Neural progenitor cell (in vitro differentiated cells): ENCODE measurements at regions not wholly inside any gene's neighbourhood (a gene's known extent, or its start where the extent isn't known, plus 50 kb on each side); places are given as distances from the start of the nearest gene placed in this dataset.

Experiments used
- DNase-seq: peaks from one replicate; pipeline ENCODE4 v3.0.0-alpha.2; 2016; ENCODE audit warnings: low spot score
- H2AFZ ChIP-seq: fragments of 200-600 bp; sonication (generic); replicated peaks from 2 replicates; pipeline ENCODE4 v1.6.1; 2016; ENCODE audit warnings: antibody characterized with exemption
- H3F3A ChIP-seq: fragments of 200-600 bp; sonication (generic); 2 replicates; pipeline ENCODE4 v1.6.1; 2016; ENCODE audit warnings: antibody characterized with exemption, low read depth
- H3K27ac ChIP-seq: fragments of 200-600 bp; sonication (generic); 2 replicates; pipeline ENCODE4 v1.5.1; 2016; ENCODE audit warnings: mild to moderate bottlenecking
- H3K27me3 ChIP-seq: fragments of 200-600 bp; sonication (generic); 2 replicates; pipeline ENCODE4 v1.6.1; 2016; ENCODE audit warnings: mild to moderate bottlenecking, moderate library complexity
- H3K36me3 ChIP-seq: fragments of 200-600 bp; sonication (generic); 2 replicates; pipeline ENCODE4 v1.5.1; 2016
- H3K4me1 ChIP-seq: fragments of 200-600 bp; sonication (generic); 2 replicates; pipeline ENCODE4 v1.6.1; 2016; ENCODE audit warnings: mixed run types
- H3K4me2 ChIP-seq: fragments of 200-600 bp; sonication (generic); 2 replicates; pipeline ENCODE4 v1.6.1; 2016
- H3K4me3 ChIP-seq: fragments of 200-600 bp; sonication (generic); 2 replicates; pipeline ENCODE4 v1.5.1; 2016
- H3K79me2 ChIP-seq: fragments of 200-600 bp; sonication (generic); 2 replicates; pipeline ENCODE4 v1.6.1; 2016; ENCODE audit warnings: low read depth
- H3K9ac ChIP-seq: fragments of 200-600 bp; sonication (generic); 2 replicates; pipeline ENCODE4 v1.6.1; 2016
- H3K9me3 ChIP-seq: fragments of 200-600 bp; sonication (generic); 2 replicates; pipeline ENCODE4 v1.5.1; 2016; ENCODE audit warnings: low read depth
- H4K20me1 ChIP-seq: fragments of 200-600 bp; sonication (generic); 2 replicates; pipeline ENCODE4 v1.6.1; 2016; ENCODE audit warnings: low read depth
- H3K27ac Mint-ChIP-seq: 3 replicates; pipeline ENCODE4 v1.8.0; 2021; ENCODE audit warnings: mixed read lengths
- H3K27me3 Mint-ChIP-seq: 2 replicates; pipeline ENCODE4 v1.8.0; 2022; ENCODE audit warnings: low read depth, mild to moderate bottlenecking, inconsistent platforms, moderate library complexity, mixed read lengths; ENCODE audit not compliant: insufficient read depth
- H3K36me3 Mint-ChIP-seq: 3 replicates; pipeline ENCODE4 v1.8.0; 2021; ENCODE audit warnings: mixed read lengths
- H3K4me1 Mint-ChIP-seq: 3 replicates; pipeline ENCODE4 v1.8.0; 2021; ENCODE audit warnings: mixed read lengths
- H3K4me3 Mint-ChIP-seq: 3 replicates; pipeline ENCODE4 v1.8.0; 2021; ENCODE audit warnings: mild to moderate bottlenecking, moderate library complexity, mixed read lengths
- H3K9me3 Mint-ChIP-seq: 3 replicates; pipeline ENCODE4 v1.8.0; 2020; ENCODE audit warnings: mixed read lengths
- CTCF ChIP-seq: fragments of 200-600 bp; sonication (generic); IDR thresholded peaks from 2 replicates; pipeline ENCODE4 v1.5.1; 2017; ENCODE audit warnings: antibody characterized with exemption, mild to moderate bottlenecking
- EZH2 ChIP-seq: fragments of 200-600 bp; sonication (generic); IDR thresholded peaks from 2 replicates; pipeline ENCODE4 v1.6.1; 2017; ENCODE audit warnings: antibody characterized with exemption, mild to moderate bottlenecking, moderate library complexity
- EZH2phosphoT487 ChIP-seq: fragments of 200-600 bp; sonication (generic); IDR thresholded peaks from 2 replicates; pipeline ENCODE4 v1.6.1; 2017; ENCODE audit warnings: antibody characterized with exemption

GRCh38 chr5:34541067-34541466 lies 115.1 kb upstream of the RAI14 start:
- no peak overlapping the region for H3K9ac ChIP-seq
- H2AFZ ChIP-seq: no peak overlapping the region
- no peaks in the 10 kb centered on the region for H3K79me2 ChIP-seq
- peaks cover 7% of the 10 kb centered on the region for H3K4me1 ChIP-seq
- Mint-ChIP-seq H3K27ac (no peak overlapping the region), H3K27me3 (peaks cover 6% of the 10 kb centered on the region), H3K9me3 (peaks cover 15% of the 10 kb centered on the region), H3K4me3 (no peak overlapping the region), H3K4me1 (no peaks in the 10 kb centered on the region), H3K36me3 (no peaks in the 10 kb centered on the region)
- H3K4me2 ChIP-seq: no peak overlapping the region
- no peaks in the 10 kb centered on the region for H4K20me1 ChIP-seq
- no peaks in the 10 kb centered on the region for H3K27me3 ChIP-seq
- H3K4me3 ChIP-seq: no peak overlapping the region
- H3K9me3 ChIP-seq: no peaks in the 10 kb centered on the region
- no peaks in the 10 kb centered on the region for H3K36me3 ChIP-seq
- no peak overlapping the region for H3K27ac ChIP-seq
- no peak for TF ChIP-seq EZH2
- TF ChIP-seq CTCF: no peak
- no peak for TF ChIP-seq EZH2phosphoT487
- no peak for DNase-seq
- H3F3A ChIP-seq: no peaks in the 10 kb centered on the region

- Mint-ChIP-seq H3K27ac (no peak overlapping the region), H3K36me3 (no peaks in the 10 kb centered on the region), H3K4me1 (peaks cover under 1% of the 10 kb centered on the region)
Observed at GRCh38 chr5:34542818-34543217, 113.3 kb upstream of the RAI14 start.

GRCh38 chr5:34543687-34544086 lies 112.4 kb upstream of the RAI14 start:
- no peak for DNase-seq
- Histone ChIP-seq H3K36me3 (no peaks in the 10 kb centered on the region), H3K4me1 (peaks cover 25% of the 10 kb centered on the region), H3K9me3 (no peaks in the 10 kb centered on the region), H3K79me2 (no peaks in the 10 kb centered on the region), H3F3A (no peaks in the 10 kb centered on the region), H3K9ac (no peak overlapping the region), H3K27ac (no peak overlapping the region), H3K4me2 (no peak overlapping the region), H3K4me3 (no peak overlapping the region), H3K27me3 (no peaks in the 10 kb centered on the region), H4K20me1 (no peaks in the 10 kb centered on the region), H2AFZ (no peak overlapping the region)
- Mint-ChIP-seq H3K4me3 (no peak overlapping the region), H3K27me3 (peaks cover 6% of the 10 kb centered on the region), H3K9me3 (peaks cover 26% of the 10 kb centered on the region), H3K36me3 (peaks cover 2% of the 10 kb centered on the region), H3K27ac (no peak overlapping the region), H3K4me1 (peaks cover 8% of the 10 kb centered on the region)
- no peak for TF ChIP-seq EZH2phosphoT487
- TF ChIP-seq CTCF: no peak
- TF ChIP-seq EZH2: no peak

More at GRCh38 chr5:34542818-34543217, 113.3 kb upstream of the RAI14 start:
- no peak for TF ChIP-seq EZH2
- TF ChIP-seq CTCF: no peak
- TF ChIP-seq EZH2phosphoT487: no peak
- DNase-seq: no peak
- peaks cover 6% of the 10 kb centered on the region for H3K27me3 Mint-ChIP-seq
- Histone ChIP-seq H4K20me1 (no peaks in the 10 kb centered on the region), H3K27ac (no peak overlapping the region), H3F3A (no peaks in the 10 kb centered on the region), H3K4me2 (no peak overlapping the region), H3K9me3 (no peaks in the 10 kb centered on the region), H3K79me2 (no peaks in the 10 kb centered on the region), H3K9ac (no peak overlapping the region), H2AFZ (no peak overlapping the region), H3K36me3 (no peaks in the 10 kb centered on the region), H3K4me3 (no peak overlapping the region), H3K27me3 (no peaks in the 10 kb centered on the region), H3K4me1 (peaks cover 16% of the 10 kb centered on the region)
- H3K4me3 Mint-ChIP-seq: no peak overlapping the region
- peaks cover 23% of the 10 kb centered on the region for H3K9me3 Mint-ChIP-seq

- DNase-seq: no peak
- no peaks in the 10 kb centered on the region for H3K9me3 ChIP-seq
- no peak overlapping the region for H3K9ac ChIP-seq
- peaks cover 10% of the 10 kb centered on the region for H3K4me1 Mint-ChIP-seq
- H3K9me3 Mint-ChIP-seq: peaks cover 29% of the 10 kb centered on the region
- TF ChIP-seq CTCF: no peak
- TF ChIP-seq EZH2: no peak
- TF ChIP-seq EZH2phosphoT487: no peak
- H4K20me1 ChIP-seq: no peaks in the 10 kb centered on the region
- no peaks in the 10 kb centered on the region for H3K27me3 ChIP-seq
- H3K36me3 Mint-ChIP-seq: peaks cover 2% of the 10 kb centered on the region
- peaks cover 6% of the 10 kb centered on the region for H3K27me3 Mint-ChIP-seq
- no peak overlapping the region for H3K4me3 Mint-ChIP-seq
- no peak overlapping the region for H3K4me3 ChIP-seq
- H3K79me2 ChIP-seq: no peaks in the 10 kb centered on the region
- peaks cover 26% of the 10 kb centered on the region for H3K4me1 ChIP-seq
- no peak overlapping the region for H3K27ac ChIP-seq
- H3K36me3 ChIP-seq: no peaks in the 10 kb centered on the region
- no peak overlapping the region for H3K4me2 ChIP-seq
- H3K27ac Mint-ChIP-seq: no peak overlapping the region
- no peaks in the 10 kb centered on the region for H3F3A ChIP-seq
- no peak overlapping the region for H2AFZ ChIP-seq
Observed at GRCh38 chr5:34544403-34544802, 111.7 kb upstream of the RAI14 start.
